Cardiac muscle cell (in vitro differentiated cells and primary cell): ENCODE measurements at regions not wholly inside any gene's neighbourhood (a gene's known extent, or its start where the extent isn't known, plus 50 kb on each side); places are given as distances from the start of the nearest gene placed in this dataset.

ENCODE experiments used
- DNase-seq, 2 donors: peaks; one replicate each; pipeline versions ENCODE4 v3.0.0 to v3.0.0-alpha.2; 2010 to 2017; ENCODE audit warnings: low read depth in 1 of 2, low spot score in 1 of 2
- H3K27ac ChIP-seq: fragments of 200-600 bp; sonication (generic); 2 replicates; pipeline ENCODE4 v1.5.1; 2016
- H3K27me3 ChIP-seq: fragments of 200-600 bp; sonication (generic); 2 replicates; pipeline ENCODE4 v1.6.0; 2016; ENCODE audit warnings: control low read depth
- H3K36me3 ChIP-seq: fragments of 200-600 bp; sonication (generic); 2 replicates; pipeline ENCODE4 v1.5.1; 2016; ENCODE audit warnings: control low read depth
- H3K4me1 ChIP-seq: fragments of 200-600 bp; sonication (generic); 2 replicates; pipeline ENCODE4 v1.8.1; 2017; ENCODE audit warnings: low read depth, mild to moderate bottlenecking, mixed run types
- H3K4me3 ChIP-seq: fragments of 200-600 bp; sonication (generic); 2 replicates; pipeline ENCODE4 v1.5.1; 2016; ENCODE audit warnings: mild to moderate bottlenecking
- H3K9me3 ChIP-seq: fragments of 200-600 bp; sonication (generic); 2 replicates; pipeline ENCODE4 v1.5.1; 2017; ENCODE audit warnings: low read depth, mild to moderate bottlenecking, control low read depth
- CTCF ChIP-seq: IDR thresholded peaks from 2 replicates; pipeline ENCODE4 v1.5.1; 2012; ENCODE audit warnings: low read depth, mild to moderate bottlenecking, low read length

- DNase-seq: peak in 1 of 2 donors; percentile 69
- H3K4me1 ChIP-seq: peaks cover 11% of the 10 kb centered on the region
- no peak for TF ChIP-seq CTCF
These were observed 51.6 kb upstream of the MGMT start for GRCh38 chr10:129415215-129416140.

GRCh38 chr10:129416155-129416554 is 50.9 kb upstream of the MGMT start:
- Histone ChIP-seq H3K27me3 (no peaks in the 10 kb centered on the region), H3K9me3 (no peaks in the 10 kb centered on the region), H3K27ac (peak overlapping the region; percentile 6), H3K4me3 (no peak overlapping the region), H3K36me3 (no peaks in the 10 kb centered on the region), H3K4me1 (peaks cover 11% of the 10 kb centered on the region)
- no peak for TF ChIP-seq CTCF
- peak in 1 of 2 donors; percentile 23 for DNase-seq

More at GRCh38 chr10:129415215-129416140, 51.6 kb upstream of the MGMT start:
- Histone ChIP-seq H3K9me3 (no peaks in the 10 kb centered on the region), H3K36me3 (no peaks in the 10 kb centered on the region), H3K27me3 (no peaks in the 10 kb centered on the region), H3K27ac (peak overlapping the region; percentile 6), H3K4me3 (no peak overlapping the region)

- H3K27ac ChIP-seq: no peak overlapping the region
- peaks cover 11% of the 10 kb centered on the region for H3K4me1 ChIP-seq
- no peaks in the 10 kb centered on the region for H3K27me3 ChIP-seq
- H3K9me3 ChIP-seq: no peaks in the 10 kb centered on the region
- no peak overlapping the region for H3K4me3 ChIP-seq
- H3K36me3 ChIP-seq: no peaks in the 10 kb centered on the region
- peak in 1 of 2 donors; percentile 7 for DNase-seq
- TF ChIP-seq CTCF: no peak
These were observed 49.9 kb upstream of the MGMT start for GRCh38 chr10:129416956-129417765.
